WTC11 (cell line): ENCODE measurements at regions not wholly inside any gene's neighbourhood (a gene's known extent, or its start where the extent isn't known, plus 50 kb on each side); places are given as distances from the start of the nearest gene placed in this dataset.
A peak's percentile ranks its signal among the peaks of the same experiment; 100 is the strongest.

Experiments
- ATAC-seq: fragments of 200-7000 bp; cut with Tn5 transposase; 2 replicates; pipeline ENCODE4 v1.10.0; 2021; ENCODE audit warnings: mild to moderate bottlenecking, moderate library complexity
- CTCF ChIA-PET: fragments of 300-600 bp; sonication (Branson Sonifier 250); formaldehyde crosslinking; loops from one replicate; lab custom pipeline; 2021; ENCODE audit warnings: antibody characterized with exemption; lab: Charles Lee
- POLR2A ChIA-PET: fragments of 350-600 bp; sonication (Branson Sonifier 250); formaldehyde crosslinking; loops from one replicate; lab custom pipeline; 2021; ENCODE audit warnings: antibody characterized with exemption; lab: Charles Lee
- DNase-seq: peaks from one replicate; pipeline ENCODE4 v3.0.0; 2021; ENCODE audit warnings: low spot score
- H3K27ac Mint-ChIP-seq: 2 replicates; pipeline ENCODE4 v1.8.0; 2021; ENCODE audit warnings: mixed read lengths
- H3K27me3 Mint-ChIP-seq: 2 replicates; pipeline ENCODE4 v1.8.0; 2021; ENCODE audit warnings: low read depth, mild to moderate bottlenecking, moderate library complexity, mixed read lengths
- H3K36me3 Mint-ChIP-seq: 2 replicates; pipeline ENCODE4 v1.8.0; 2021; ENCODE audit warnings: mixed read lengths
- H3K4me1 Mint-ChIP-seq: 2 replicates; pipeline ENCODE4 v1.8.0; 2022; ENCODE audit warnings: mixed read lengths
- H3K4me3 Mint-ChIP-seq: 2 replicates; pipeline ENCODE4 v1.8.0; 2021; ENCODE audit warnings: mild to moderate bottlenecking, moderate library complexity, mixed read lengths
- H3K9me3 Mint-ChIP-seq: 2 replicates; pipeline ENCODE4 v1.8.0; 2021; ENCODE audit warnings: mixed read lengths
- ATF1 ChIP-seq: sonication (generic); formaldehyde crosslinking; IDR thresholded peaks from 2 replicates; pipeline ENCODE4 v1.8.1; 2023; ENCODE audit warnings: mild to moderate bottlenecking, moderate library complexity, missing genetic modification reagents
- ATF3 ChIP-seq: sonication (generic); formaldehyde crosslinking; conservative IDR thresholded peaks from 2 replicates; pipeline ENCODE4 v1.8.1; 2022; ENCODE audit warnings: mild to moderate bottlenecking, missing genetic modification reagents
- CBFB ChIP-seq: sonication (generic); formaldehyde crosslinking; IDR thresholded peaks from 2 replicates; pipeline ENCODE4 v1.8.1; 2022; ENCODE audit warnings: mild to moderate bottlenecking, low read depth, missing genetic modification reagents
- CDX4 ChIP-seq: fragments of 250-450 bp; sonication (Bioruptor Pico); IDR thresholded peaks from 2 replicates; pipeline ENCODE4 v1.9.0; 2021; ENCODE audit warnings: moderate library complexity, mild to moderate bottlenecking, inconsistent platforms, borderline replicate concordance
- CREM ChIP-seq: sonication (generic); formaldehyde crosslinking; IDR thresholded peaks from 2 replicates; pipeline ENCODE4 v1.8.1; 2022; ENCODE audit warnings: mild to moderate bottlenecking, missing genetic modification reagents, moderate library complexity
- ESRRA ChIP-seq: sonication (generic); formaldehyde crosslinking; IDR thresholded peaks from 2 replicates; pipeline ENCODE4 v1.8.1; 2022; ENCODE audit warnings: mild to moderate bottlenecking, missing genetic modification reagents, borderline replicate concordance
- FOXK1 ChIP-seq: sonication (generic); formaldehyde crosslinking; IDR thresholded peaks from 2 replicates; pipeline ENCODE4 v1.8.0; 2022; ENCODE audit warnings: mild to moderate bottlenecking, moderate library complexity, missing genetic modification reagents
- GABPB1 ChIP-seq: sonication (generic); formaldehyde crosslinking; IDR thresholded peaks from 2 replicates; pipeline ENCODE4 v1.8.1; 2023; ENCODE audit warnings: mild to moderate bottlenecking, missing genetic modification reagents
- GTF2I ChIP-seq: fragments of 250-450 bp; sonication (Bioruptor Pico); conservative IDR thresholded peaks from 2 replicates; pipeline ENCODE4 v1.4.0; 2021; ENCODE audit warnings: mild to moderate bottlenecking
- HMGA2 ChIP-seq: fragments of 250-450 bp; sonication (Bioruptor Pico); IDR thresholded peaks from 2 replicates; pipeline ENCODE4 v1.4.0; 2021; ENCODE audit warnings: mild to moderate bottlenecking, moderate library complexity
- MYBL2 ChIP-seq: sonication (generic); formaldehyde crosslinking; IDR thresholded peaks from 2 replicates; pipeline ENCODE4 v1.8.1; 2023; ENCODE audit warnings: mild to moderate bottlenecking, moderate library complexity, missing genetic modification reagents
- NFATC4 ChIP-seq: fragments of 250-450 bp; sonication (Bioruptor Pico); IDR thresholded peaks from 2 replicates; pipeline ENCODE4 v1.9.0; 2021; ENCODE audit warnings: mild to moderate bottlenecking
- NFE2L1 ChIP-seq: sonication (generic); formaldehyde crosslinking; IDR thresholded peaks from 2 replicates; pipeline ENCODE4 v1.8.1; 2023; ENCODE audit warnings: missing genetic modification reagents
- NR3C1 ChIP-seq: sonication (generic); formaldehyde crosslinking; conservative IDR thresholded peaks from 2 replicates; pipeline ENCODE4 v1.8.1; 2023; ENCODE audit warnings: low read depth, mild to moderate bottlenecking, missing genetic modification reagents
- OVOL2 ChIP-seq: fragments of 250-450 bp; sonication (Bioruptor Pico); IDR thresholded peaks from 2 replicates; pipeline ENCODE4 v1.9.0; 2021; ENCODE audit warnings: mild to moderate bottlenecking, borderline replicate concordance
- PRDM15 ChIP-seq: sonication (generic); formaldehyde crosslinking; IDR thresholded peaks from 2 replicates; pipeline ENCODE4 v1.8.0; 2022; ENCODE audit warnings: missing genetic modification reagents
- RORB ChIP-seq: fragments of 250-450 bp; sonication (Bioruptor Pico); IDR thresholded peaks from 2 replicates; pipeline ENCODE4 v1.9.0; 2021; ENCODE audit warnings: mild to moderate bottlenecking
- SOX15 ChIP-seq: fragments of 250-450 bp; sonication (Bioruptor Pico); IDR thresholded peaks from 2 replicates; pipeline ENCODE4 v1.9.0; 2021; ENCODE audit warnings: mild to moderate bottlenecking
- SP1 ChIP-seq: sonication (generic); formaldehyde crosslinking; conservative IDR thresholded peaks from 2 replicates; pipeline ENCODE4 v1.8.1; 2022; ENCODE audit warnings: missing genetic modification reagents
- TCF7 ChIP-seq: sonication (generic); formaldehyde crosslinking; IDR thresholded peaks from 2 replicates; pipeline ENCODE4 v1.8.0; 2022; ENCODE audit warnings: mild to moderate bottlenecking, low read depth, missing genetic modification reagents, moderate library complexity
- TP53 ChIP-seq: sonication (generic); formaldehyde crosslinking; IDR thresholded peaks from 2 replicates; pipeline ENCODE4 v1.8.1; 2023; ENCODE audit warnings: mild to moderate bottlenecking, missing genetic modification reagents
- USF2 ChIP-seq: sonication (generic); formaldehyde crosslinking; IDR thresholded peaks from 2 replicates; pipeline ENCODE4 v1.8.1; 2023; ENCODE audit warnings: mild to moderate bottlenecking, missing genetic modification reagents, moderate library complexity
- ZBTB21 ChIP-seq: sonication (generic); formaldehyde crosslinking; IDR thresholded peaks from 2 replicates; pipeline ENCODE4 v1.8.1; 2023; ENCODE audit warnings: mild to moderate bottlenecking, missing genetic modification reagents, borderline replicate concordance
- ZMAT4 ChIP-seq: fragments of 250-450 bp; sonication (Bioruptor Pico); IDR thresholded peaks from 2 replicates; pipeline ENCODE4 v1.9.0; 2021; ENCODE audit warnings: mild to moderate bottlenecking
- ZNF138 ChIP-seq: sonication (generic); formaldehyde crosslinking; conservative IDR thresholded peaks from 2 replicates; pipeline ENCODE4 v1.8.1; 2022; ENCODE audit warnings: mild to moderate bottlenecking, moderate library complexity, missing genetic modification reagents
- ZNF232 ChIP-seq: sonication (generic); formaldehyde crosslinking; IDR thresholded peaks from 2 replicates; pipeline ENCODE4 v1.8.0; 2022; ENCODE audit warnings: mild to moderate bottlenecking, missing genetic modification reagents
- ZNF396 ChIP-seq: fragments of 250-450 bp; sonication (Bioruptor Pico); IDR thresholded peaks from 2 replicates; pipeline ENCODE4 v1.8.0; 2021; ENCODE audit warnings: mild to moderate bottlenecking, moderate library complexity, borderline replicate concordance
- ZNF671 ChIP-seq: fragments of 250-450 bp; sonication (Bioruptor Pico); IDR thresholded peaks from 2 replicates; pipeline ENCODE4 v1.8.0; 2021; ENCODE audit warnings: mild to moderate bottlenecking
- TF ChIP-seq, protein P1 (sequence below): fragments of 200-600 bp; IDR thresholded peaks from 2 replicates; pipeline ENCODE4 v1.8.0; 2022; ENCODE audit warnings: antibody characterized with exemption

GRCh38 chr4:173930329-173930967, 353.0 kb downstream of the FBXO8 start:
- Mint-ChIP-seq H3K4me3 (no peak overlapping the region), H3K27me3 (no peaks in the 10 kb centered on the region)
- no peak for ATAC-seq
- no peak for DNase-seq
- no peak for TF ChIP-seq PRDM15
- TF ChIP-seq HMGA2 (CRISPR knock-in tag), result no peak
- TF ChIP-seq SOX15 (CRISPR knock-in tag), result no peak
- TF ChIP-seq OVOL2 (CRISPR knock-in tag), result no peak
- no peak for TF ChIP-seq NFATC4
- no peak for TF ChIP-seq USF2
- no peak for TF ChIP-seq SP1 (CRISPR knock-in tag)
- TF ChIP-seq ESRRA, result no peak
- TF ChIP-seq ATF1 (CRISPR knock-in tag), result no peak
- TF ChIP-seq ZNF396 (CRISPR knock-in tag), result no peak
- no peak for TF ChIP-seq NR3C1
- TF ChIP-seq ZBTB21 (CRISPR knock-in tag), result no peak
- TF ChIP-seq CDX4 (CRISPR knock-in tag), result no peak
- no peak for TF ChIP-seq TCF7 (CRISPR knock-in tag)
- TF ChIP-seq, all 79 proteins: peak for 0
- H3K27ac Mint-ChIP-seq, result peak overlapping the region; percentile 5; the same call in 1 of the 2 replicates
- H3K4me1 Mint-ChIP-seq, result no peaks in the 10 kb centered on the region
- H3K36me3 Mint-ChIP-seq, result no peaks in the 10 kb centered on the region
- CTCF ChIA-PET, result interaction anchor here (1.1 to 1.5 kb wide), 3 partner anchors 60 to 178 kb away, joined by 3 read pairs; no protein-coding TSS in a partner anchor
- POLR2A ChIA-PET, result no interaction called here
- H3K9me3 Mint-ChIP-seq, result no peaks in the 10 kb centered on the region

GRCh38 chr4:173929921-173930320, 353.5 kb downstream of the FBXO8 start:
- POLR2A ChIA-PET, result no interaction called here
- DNase-seq (no peak), ATAC-seq (no peak)
- Mint-ChIP-seq H3K4me1 (no peaks in the 10 kb centered on the region), H3K36me3 (no peaks in the 10 kb centered on the region), H3K9me3 (no peaks in the 10 kb centered on the region), H3K4me3 (no peak overlapping the region), H3K27ac (no peak overlapping the region), H3K27me3 (no peaks in the 10 kb centered on the region)
- CTCF ChIA-PET, result interaction anchor here (0.6 to 1.5 kb wide), 4 partner anchors 60 to 313 kb away, joined by 3 to 4 read pairs (median 3); no protein-coding TSS in a partner anchor
- TF ChIP-seq ZMAT4 (CRISPR knock-in tag) (no peak), CREM (CRISPR knock-in tag) (no peak), ZNF232 (CRISPR knock-in tag) (no peak), FOXK1 (CRISPR knock-in tag) (no peak), ATF3 (CRISPR knock-in tag) (no peak), HMGA2 (CRISPR knock-in tag) (no peak), ESRRA (no peak), CBFB (CRISPR knock-in tag) (no peak), NR3C1 (no peak), RORB (CRISPR knock-in tag) (no peak), MYBL2 (CRISPR knock-in tag) (no peak), ZNF138 (CRISPR knock-in tag) (no peak), ZNF671 (no peak), GTF2I (CRISPR knock-in tag) (no peak), NFATC4 (no peak), GABPB1 (no peak), NFE2L1 (CRISPR knock-in tag) (no peak), TP53 (CRISPR knock-in tag) (no peak)
- TF ChIP-seq, protein P1, sequence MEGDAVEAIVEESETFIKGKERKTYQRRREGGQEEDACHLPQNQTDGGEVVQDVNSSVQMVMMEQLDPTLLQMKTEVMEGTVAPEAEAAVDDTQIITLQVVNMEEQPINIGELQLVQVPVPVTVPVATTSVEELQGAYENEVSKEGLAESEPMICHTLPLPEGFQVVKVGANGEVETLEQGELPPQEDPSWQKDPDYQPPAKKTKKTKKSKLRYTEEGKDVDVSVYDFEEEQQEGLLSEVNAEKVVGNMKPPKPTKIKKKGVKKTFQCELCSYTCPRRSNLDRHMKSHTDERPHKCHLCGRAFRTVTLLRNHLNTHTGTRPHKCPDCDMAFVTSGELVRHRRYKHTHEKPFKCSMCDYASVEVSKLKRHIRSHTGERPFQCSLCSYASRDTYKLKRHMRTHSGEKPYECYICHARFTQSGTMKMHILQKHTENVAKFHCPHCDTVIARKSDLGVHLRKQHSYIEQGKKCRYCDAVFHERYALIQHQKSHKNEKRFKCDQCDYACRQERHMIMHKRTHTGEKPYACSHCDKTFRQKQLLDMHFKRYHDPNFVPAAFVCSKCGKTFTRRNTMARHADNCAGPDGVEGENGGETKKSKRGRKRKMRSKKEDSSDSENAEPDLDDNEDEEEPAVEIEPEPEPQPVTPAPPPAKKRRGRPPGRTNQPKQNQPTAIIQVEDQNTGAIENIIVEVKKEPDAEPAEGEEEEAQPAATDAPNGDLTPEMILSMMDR, result no peak
